HG02798 (cell line): ENCODE measurements at regions not wholly inside any gene's neighbourhood (a gene's known extent, or its start where the extent isn't known, plus 50 kb on each side); places are given as distances from the start of the nearest gene placed in this dataset.
"Not testable (repeated sequence)": the region's sequence is repeated elsewhere in the genome, so short reads cannot be mapped to it uniquely, and the experiment has no call there.

Source experiments
- ATAC-seq: cut with Tn5 transposase; IDR thresholded peaks from one replicate; pipeline ENCODE4 v1.9.1; 2021; ENCODE audit warnings: mild to moderate bottlenecking; ENCODE audit not compliant: unreplicated experiment, poor library complexity

DNA sequence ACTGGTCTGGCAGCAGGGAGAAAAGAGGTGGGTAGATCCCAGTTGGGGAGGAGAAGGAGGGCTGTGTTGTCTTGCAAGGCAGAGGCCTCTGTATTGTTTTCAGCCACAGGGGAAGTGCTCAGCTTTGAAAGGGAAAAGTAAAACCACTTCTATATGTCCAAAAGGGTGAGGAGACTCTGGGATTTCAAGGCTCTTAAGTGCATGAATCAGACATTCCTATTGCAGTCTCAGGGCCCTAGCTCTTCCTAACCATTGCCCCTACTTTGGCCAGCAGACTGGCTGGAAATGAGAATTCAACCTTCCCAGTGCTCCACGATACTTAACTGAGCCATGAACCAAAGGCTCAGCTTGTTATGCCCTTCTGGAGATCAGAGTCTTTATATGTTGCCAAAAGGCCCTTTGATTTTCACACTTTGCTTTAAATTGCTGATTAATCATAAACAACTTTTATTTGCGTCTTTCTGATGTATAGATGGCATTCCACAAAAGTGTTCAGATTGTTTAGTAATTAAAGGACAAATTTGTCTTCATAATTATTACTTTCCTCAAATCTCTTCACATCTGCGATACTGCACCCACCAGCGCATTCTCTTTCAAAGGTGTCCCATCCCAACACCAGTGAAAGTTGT, 313.8 kb upstream of the MMADHC start:
- ATAC-seq = no peak

DNA sequence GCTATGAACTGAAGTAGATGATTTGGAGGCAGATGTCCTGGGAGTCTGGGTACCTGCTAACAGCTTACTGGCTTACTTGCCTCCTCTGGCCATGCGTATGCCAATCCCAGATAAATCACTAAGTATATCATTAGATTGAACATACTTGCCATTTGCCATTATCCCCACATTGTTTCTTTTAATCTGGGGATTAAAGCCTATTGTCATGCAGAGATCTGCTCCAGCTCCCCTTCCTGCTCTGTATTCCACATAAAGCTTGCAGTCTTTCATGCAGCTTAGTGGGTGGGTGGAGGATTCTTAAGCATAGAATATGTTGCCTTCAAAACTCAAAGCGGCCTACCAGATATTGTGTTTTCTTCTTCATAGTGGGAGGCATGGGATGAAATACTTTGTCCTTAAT, 311.8 kb upstream of the MMADHC start:
- ATAC-seq = no peak

DNA sequence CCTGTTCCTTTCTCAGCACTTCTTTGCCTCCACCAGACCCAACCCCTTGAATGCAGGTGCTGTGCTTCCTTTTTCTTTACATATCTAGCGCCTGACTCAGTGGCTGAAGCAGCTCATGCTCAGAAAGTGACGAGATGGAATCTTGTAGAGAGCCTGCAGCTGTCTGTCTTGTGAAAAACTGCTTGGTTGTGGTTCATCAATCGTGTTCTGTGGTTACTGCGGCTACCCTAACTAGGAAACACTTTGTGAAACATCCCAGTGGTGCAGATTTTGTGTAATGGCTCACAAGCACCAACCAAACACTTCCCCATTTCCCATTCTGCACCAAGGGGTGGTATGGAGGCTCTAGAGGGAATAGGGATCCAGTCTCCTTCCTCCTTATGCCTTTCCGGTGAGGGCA, 307.2 kb upstream of the MMADHC start:
- ATAC-seq = no peak

DNA sequence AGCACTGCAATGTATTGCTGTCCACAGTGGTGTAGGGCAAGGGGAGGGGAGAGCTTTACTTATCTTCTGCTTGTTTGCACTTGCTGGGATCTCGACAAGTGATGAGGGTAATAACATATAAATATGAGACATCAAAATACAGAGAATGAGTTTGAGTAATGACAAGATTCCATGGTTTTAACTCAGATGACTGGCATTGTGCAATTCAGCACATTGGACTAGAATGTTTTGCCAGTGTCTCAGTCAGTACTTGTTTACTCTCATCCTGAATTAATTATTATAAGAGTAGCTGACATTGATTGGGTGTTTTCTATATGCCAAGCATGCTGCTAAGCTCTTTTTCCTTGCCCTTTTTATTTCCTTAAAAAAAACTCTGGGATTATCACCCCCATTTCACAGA, 306.7 kb upstream of the MMADHC start:
- no peak for ATAC-seq

DNA sequence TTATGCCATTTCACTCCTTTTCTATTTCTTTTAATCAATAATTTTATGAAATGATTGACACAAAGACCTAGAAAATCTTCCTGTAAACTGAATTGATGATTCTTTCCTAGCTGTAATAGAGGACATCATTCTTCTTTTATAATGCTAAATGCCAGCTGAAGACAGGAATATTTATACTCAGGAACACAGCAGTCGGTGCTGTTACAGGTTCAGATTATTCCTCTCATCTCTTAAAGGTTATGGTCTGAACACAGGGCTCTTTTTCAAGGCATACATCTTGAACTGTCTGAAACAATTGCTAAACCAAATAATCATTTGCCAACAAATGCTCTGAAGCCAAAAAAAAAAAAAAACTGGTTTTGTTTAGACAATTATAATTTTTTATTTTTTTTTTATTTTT, 305.0 kb upstream of the MMADHC start:
- ATAC-seq = no peak

DNA sequence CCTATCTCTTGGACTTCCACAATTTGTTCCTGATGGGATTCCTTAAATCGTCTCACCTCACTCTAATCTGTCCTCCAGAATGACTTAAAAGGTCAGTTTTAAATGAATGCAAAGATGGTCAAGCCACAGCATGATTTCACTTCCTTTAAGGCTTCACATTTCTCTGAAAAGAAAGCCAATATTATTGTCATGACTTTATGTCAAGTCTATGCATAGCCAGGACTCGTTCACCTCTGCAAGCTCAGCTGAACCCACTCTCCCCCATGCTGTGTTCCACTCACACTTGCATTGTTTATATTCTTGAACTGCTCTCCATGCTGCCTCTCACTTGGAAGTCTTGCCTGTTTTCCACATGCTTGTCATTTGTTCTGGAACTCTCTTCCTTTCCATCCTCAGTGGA, 298.4 kb upstream of the MMADHC start:
- no peak for ATAC-seq

DNA sequence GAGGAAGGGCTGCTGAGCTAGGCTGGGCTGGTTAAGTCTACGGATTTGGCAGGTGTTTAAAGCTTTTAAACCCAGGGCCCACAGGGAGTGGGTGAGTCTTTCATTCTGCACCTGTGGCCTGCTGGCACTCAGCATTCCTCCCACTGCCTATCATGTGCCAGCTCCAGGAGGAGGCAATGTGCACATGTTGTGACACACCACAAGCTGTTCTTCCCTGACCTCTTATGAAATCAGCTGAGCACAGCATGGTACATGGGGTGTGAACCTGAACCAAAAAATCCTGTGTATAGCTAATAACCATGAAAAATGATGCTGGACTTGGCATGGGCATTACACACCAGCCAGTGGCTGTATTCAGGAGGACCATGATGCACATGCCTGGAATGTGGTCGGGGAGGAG, 297.9 kb upstream of the MMADHC start:
- ATAC-seq = no peak

DNA sequence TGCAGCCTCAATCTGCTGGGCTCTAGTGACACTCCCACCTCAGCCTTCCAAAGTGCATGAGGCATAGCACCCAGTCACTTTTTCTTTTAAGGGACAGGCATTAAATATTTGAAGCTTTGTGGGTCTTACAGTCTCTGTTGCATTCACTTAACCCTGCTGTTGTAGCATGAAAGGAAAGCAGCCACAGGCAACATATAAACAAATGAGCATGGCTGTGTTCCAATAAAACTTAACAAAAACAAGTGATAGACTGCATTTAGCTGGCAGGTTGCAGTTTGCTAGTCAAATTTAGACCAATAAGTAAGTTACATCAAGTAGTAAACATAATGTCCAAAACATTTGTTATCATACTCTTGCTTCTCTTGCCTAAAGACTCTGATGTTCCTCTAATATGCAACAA, 297.3 kb upstream of the MMADHC start:
- no peak for ATAC-seq

DNA sequence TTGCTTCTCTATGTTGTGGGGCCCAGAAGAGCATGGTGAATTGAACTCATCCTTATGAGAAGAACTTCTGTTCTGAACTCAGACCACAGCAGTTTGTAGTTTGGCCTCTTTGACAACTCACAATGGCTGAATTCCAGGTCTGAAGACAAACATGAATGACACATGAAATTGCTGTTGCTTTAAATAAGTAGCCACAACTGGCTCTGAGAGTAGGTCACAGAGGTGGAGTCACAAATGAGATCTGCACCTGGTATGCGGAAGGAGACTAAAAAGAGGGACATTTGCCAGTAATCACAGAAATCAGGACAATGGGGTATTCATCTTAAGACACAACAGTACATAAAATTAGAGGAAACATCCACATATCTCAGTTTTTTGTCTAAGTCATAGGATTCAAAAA, 290.3 kb upstream of the MMADHC start:
- no peak for ATAC-seq

DNA sequence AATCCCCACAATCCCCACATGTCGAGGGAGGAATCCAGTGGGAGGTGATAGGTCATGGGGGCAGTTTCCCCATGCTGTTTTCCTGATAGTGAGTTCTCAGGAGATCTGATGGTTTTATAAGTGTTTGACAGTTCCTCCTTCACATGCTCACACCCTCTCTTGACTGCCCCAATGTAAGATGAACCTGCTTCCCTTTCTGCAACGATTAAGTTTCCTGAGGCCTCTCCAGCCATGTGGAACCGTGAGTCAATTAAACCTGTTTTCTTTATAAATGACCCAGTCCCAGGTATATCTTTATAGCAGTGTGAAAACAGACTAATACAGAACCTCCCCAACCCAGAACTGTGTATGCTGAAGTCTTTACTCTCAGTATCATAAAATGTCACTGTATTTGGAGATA, 289.5 kb upstream of the MMADHC start:
- ATAC-seq = no peak

DNA sequence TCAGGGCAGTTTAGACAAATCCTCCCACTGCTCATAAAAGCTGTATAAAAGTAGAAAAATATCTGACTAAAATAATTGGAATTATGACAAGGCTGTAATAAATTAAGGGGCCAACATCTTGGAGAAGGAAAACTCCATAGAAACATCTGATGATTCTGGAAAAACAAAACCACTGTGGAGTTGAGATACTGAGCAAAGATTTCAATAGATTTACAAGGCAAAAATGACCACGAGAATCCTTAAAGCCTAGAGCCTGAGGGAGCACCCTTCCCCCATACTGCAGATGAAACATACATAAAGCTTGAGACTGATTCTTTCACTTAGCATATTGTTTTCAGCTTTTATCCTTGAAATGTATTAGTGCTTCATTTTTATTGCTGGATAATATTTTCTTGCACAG, 286.4 kb upstream of the MMADHC start:
- ATAC-seq = no peak

DNA sequence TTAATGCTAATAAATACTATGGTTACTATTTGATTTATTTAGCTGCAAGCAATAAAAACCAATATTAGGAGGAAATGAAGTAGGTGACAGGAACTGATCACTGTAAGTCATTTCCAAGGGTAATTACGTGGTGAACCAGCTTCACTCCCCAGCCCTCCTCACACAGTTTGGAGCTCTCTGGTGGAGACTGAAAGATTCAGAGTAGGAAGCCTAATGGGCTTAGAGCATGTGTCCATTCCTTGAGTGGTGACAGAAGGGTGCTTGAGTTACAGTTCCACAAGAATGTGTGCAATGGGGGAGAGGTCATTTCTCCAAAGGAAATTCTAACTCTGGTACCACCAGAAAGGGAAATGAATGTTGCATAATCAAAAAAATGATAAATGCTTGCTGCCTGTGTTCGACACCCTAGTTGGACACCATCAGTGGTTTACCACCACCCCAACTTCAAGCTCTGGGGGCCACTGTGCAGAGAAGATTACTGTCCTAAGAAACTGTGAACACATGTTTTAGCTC, 285.1 kb upstream of the MMADHC start:
- ATAC-seq = no peak

DNA sequence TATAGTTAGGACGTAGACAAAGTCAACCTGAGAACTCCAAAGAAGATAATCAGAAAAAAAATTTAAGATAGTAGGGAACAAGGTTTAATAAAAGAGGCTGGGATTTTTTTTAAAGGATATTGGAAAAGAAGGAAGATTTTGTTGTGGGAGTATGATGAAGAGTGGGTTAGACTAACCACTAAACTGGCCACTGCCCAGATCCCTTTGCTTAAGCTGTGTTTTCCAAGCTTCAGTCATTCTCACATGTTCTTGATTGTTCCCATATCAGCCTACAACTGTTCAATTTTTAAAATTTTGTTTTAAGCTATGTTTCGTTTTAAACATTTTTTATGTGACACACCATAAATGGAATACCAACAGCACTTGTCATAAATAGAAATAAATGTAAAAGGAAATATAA, 284.5 kb upstream of the MMADHC start:
- no peak for ATAC-seq

DNA sequence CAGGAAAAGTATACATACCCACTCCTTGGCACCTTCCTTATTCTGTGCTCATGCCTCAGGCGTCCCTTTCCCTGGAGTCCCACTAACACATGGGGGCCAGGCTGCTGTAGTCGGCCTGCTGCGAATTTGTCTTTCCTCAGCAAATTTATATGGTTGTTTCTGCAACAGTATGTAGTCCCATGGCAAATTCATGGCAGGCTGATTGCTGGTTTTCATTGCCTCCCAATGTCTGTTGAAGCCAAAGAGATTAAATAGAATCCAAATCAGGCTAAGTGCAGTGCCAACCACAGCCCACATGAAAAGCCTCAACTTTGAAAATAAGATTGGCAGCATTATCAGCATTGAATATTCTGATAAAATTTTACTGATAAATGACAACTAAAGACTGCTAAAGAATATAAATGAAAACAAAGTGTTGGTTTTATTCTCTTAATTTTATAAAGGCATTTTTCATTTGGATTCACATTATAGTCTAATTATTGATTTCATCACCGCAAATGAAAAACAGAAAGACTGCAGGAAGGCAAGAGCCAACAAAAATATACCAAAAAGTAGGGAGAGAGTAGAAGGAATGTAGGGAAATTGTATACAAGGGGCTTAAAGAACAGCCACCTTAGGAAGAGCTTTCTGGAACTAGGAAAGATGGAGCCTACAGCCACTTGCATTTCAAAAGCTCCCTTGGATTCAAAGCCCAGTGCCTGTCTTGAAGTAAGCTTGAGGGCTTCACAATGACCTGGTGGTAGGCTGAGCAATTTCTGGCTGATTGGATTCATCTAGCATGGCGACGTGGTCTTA, 283.7 kb upstream of the MMADHC start:
- ATAC-seq = no peak

DNA sequence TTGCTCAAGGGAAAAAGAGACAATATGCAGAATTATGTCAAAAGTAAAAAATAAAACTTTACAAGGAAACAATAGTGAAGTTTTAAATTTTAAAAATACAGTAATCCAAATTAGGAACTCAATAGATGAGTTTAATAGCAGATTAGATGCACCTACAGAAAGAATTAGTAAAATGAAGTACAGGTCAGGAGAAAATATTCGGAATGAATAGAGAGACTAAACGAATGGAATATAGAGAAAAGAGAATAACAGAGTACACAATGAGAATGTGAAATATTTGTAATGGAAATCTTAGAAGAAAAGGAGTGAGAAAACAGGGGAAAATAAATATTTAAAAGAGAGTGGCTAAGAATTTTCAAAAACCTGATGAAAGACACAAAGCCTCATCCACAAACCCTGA, 275.7 kb upstream of the MMADHC start:
- no peak for ATAC-seq

DNA sequence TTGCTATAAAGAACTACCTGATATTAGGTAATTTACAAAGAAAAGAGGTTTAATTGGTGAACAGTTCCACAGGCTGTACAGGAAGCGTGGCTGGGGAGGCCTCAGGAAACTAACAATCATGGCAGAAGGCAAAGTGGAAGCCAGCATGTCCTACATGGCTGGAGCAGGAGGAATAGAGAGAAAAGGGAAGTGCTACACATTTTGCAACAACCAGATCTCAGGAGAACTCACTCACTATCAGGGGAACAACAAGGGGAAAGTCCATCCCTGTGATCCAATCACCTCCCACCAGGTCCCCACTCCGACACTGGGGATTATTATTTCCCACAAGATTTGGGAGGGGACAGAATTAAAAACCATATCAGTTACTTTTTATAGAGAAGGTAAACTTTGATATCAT, 273.5 kb upstream of the MMADHC start:
- ATAC-seq = no peak

DNA sequence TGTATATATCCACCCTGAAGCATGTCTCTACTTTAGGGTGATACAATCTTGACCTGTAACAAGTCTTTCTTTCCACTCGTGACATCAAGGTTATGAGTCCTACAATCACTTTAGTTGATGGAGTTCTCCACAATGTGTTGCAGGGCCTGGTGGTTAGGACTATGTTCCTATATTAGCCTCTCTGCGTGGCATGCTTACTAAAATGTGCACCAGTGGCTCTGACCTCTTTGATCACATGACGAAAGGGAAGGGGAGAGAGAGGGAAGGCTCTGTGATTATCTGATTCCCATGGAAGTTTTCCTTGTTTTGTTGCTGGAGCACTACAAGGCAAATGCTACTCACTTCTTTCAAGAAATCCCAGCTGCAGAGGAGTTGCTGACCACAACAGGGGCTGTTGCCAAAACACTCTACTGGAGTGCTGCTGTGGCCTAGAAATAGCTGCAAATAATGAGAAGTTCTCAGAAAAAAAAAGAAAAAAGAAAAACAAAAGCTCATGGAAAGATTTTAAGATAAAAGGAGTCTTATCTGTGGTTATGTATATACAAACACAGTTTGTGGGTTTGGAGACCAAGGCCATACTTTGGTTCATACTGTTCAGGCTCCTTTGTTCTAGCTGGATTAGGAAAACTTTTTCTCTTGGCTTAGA, 272.8 kb upstream of the MMADHC start:
- no peak for ATAC-seq

DNA sequence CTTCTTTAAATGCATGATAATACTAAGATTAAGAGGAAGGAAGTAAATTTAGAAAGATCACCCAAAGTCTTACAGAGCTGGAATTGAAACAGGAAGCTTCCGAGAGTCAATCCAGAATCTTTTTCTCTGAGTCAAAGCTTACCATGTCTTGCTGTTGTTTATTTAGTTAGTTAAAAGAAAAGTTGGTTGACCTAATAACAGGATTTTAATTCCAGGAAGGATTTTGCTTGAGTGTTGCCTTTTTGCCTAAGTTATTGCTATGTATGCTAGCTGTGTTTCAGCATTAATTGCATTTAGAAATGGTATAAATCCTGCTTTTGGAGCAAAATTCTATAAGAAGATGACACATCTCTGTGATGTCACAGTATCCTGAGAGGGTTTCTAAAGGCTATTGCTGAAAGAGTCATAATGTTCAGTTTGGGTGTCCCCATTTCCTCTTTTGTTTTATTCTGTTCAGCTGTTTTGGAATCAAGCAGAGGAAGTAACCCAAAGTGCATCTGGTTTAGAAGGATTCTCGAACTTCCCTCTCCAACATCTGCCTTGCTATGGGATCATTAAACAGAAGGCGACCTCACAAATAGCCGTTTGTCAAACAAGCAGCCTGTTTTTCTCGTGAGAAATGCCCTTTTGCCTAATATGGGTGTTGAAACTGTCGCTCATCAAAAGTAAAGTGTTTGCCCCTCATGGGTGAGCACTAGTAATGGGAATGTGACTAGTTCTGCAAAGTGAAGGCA, 271.5 kb upstream of the MMADHC start:
- ATAC-seq = no peak

DNA sequence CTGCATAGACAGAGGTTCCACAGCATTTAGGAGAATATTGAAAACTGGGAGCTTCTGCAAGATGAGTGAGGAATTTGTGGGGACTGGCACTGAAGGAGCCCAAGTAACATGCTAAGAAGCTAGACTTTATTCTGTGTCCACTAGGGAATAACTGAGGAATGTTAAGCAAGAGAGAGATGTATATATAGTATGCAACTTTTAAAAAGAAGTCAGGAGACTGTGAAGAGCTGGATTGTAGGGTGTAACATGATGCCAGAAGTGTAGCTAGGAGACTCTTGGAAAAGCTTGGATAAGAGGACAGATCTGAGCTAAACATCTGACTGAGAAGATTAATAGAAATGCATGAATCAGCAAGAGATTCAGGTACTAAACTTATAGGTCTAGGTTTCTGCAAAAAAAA, 270.6 kb upstream of the MMADHC start:
- ATAC-seq = no peak

DNA sequence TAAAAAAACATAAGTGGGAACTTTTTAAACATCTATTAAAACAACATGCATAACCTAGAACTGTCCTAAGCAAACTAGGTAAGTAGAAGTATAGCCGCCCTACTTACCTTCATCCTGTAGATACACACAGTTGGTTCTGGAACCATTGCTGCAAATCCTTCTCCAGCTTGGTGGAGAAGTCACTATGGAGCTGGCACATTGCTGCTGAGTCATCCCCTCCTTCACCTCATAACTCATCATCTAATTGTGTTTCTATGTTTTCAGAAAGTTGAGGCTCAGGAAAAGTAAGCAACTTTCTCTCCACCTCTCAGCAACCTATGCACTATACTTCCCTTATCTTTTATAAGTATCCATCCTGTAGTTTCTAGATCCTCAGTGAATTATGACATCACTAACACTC, 269.8 kb upstream of the MMADHC start:
- no peak for ATAC-seq

DNA sequence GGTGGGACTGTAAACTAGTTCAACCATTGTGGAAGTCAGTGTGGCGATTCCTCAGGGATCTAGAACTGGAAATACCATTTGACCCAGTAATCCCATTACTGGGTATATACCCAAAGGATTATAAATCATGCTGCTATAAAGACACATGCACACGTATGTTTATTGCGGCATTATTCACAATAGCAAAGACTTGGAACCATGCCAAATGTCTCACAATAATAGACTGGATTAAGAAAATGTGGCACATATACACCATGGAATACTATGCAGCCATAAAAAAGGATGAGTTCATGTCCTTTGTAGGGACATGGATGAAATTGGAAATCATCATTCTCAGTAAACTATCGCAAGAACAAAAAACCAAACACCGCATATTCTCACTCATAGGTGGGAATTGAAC, 268.3 kb upstream of the MMADHC start:
- ATAC-seq = not testable (repeated sequence)
